ENCODE measurements at regions not wholly inside any gene's neighbourhood (a gene's known extent, or its start where the extent isn't known, plus 50 kb on each side); places are given as distances from the start of the nearest gene placed in this dataset.
"Not testable (repeated sequence)": the region's sequence is repeated elsewhere in the genome, so short reads cannot be mapped to it uniquely, and the experiment has no call there.

- BruUV-seq (replicated peaks); H3K9ac ChIP-seq (replicated peaks; ENCODE audit: extremely low read depth, insufficient read depth, low read length); DNase-seq (ENCODE audit: low read depth, low spot score); H3K36me3 ChIP-seq (ENCODE audit: control insufficient read depth in 2 of 2, extremely low read depth in 1 of 2, insufficient read depth in 2 of 2, low read length in 2 of 2); dilution Hi-C loops (cut with MboI; ENCODE audit: extremely low pct_ligation_motif_present, low sequenced_read_pairs); H3K27ac ChIP-seq (ENCODE audit: insufficient read depth, low read depth, low read length); H3K4me1 ChIP-seq (ENCODE audit: control insufficient read depth, extremely low read depth, insufficient read depth, low read length); intact Hi-C loops (cut with micrococcal nuclease); H2AFZ ChIP-seq (ENCODE audit: low read depth, low read length); H3K27me3 ChIP-seq (ENCODE audit: control insufficient read depth in 2 of 2, insufficient read depth in 2 of 2, low read length in 2 of 2); H3K4me3 ChIP-seq (replicated peaks in 1 of 3; ENCODE audit: insufficient read depth in 1 of 3, low read depth in 1 of 3, low read length in 3 of 3); H3K4me2 ChIP-seq (ENCODE audit: insufficient read depth, low read length); H3K9me3 ChIP-seq (replicated peaks; ENCODE audit: control insufficient read depth, insufficient read depth, low read length); FAIRE-seq; H4K20me1 ChIP-seq (replicated peaks; ENCODE audit: control insufficient read depth, extremely low read depth, insufficient read depth, low read length); POLR2A ChIA-PET; H3K9me1 ChIP-seq (replicated peaks; ENCODE audit: control insufficient read depth, extremely low read depth, insufficient read depth, low read length); H3K79me2 ChIP-seq (ENCODE audit: control insufficient read depth, insufficient read depth, low read length): not testable (repeated sequence)
- CTCF ChIA-PET: interaction anchor here (1.4 kb wide), 1 partner anchor 15 kb away, joined by 3 read pairs; no protein-coding TSS in a partner anchor
These were observed 95.1 kb upstream of the STK32A start for GRCh38 chr5:147139759-147140158.

- Histone ChIP-seq H3K27ac (ENCODE audit: insufficient read depth, low read depth, low read length) (no peak overlapping the region), H3K9ac (replicated peaks; ENCODE audit: extremely low read depth, insufficient read depth, low read length) (no peak overlapping the region), H3K36me3 (ENCODE audit: control insufficient read depth in 2 of 2, extremely low read depth in 1 of 2, insufficient read depth in 2 of 2, low read length in 2 of 2) (no peaks in the 10 kb centered on the region), H2AFZ (ENCODE audit: low read depth, low read length) (no peak overlapping the region), H3K4me1 (ENCODE audit: control insufficient read depth, extremely low read depth, insufficient read depth, low read length) (no peaks in the 10 kb centered on the region), H3K79me2 (ENCODE audit: control insufficient read depth, insufficient read depth, low read length) (no peaks in the 10 kb centered on the region), H3K9me3 (replicated peaks; ENCODE audit: control insufficient read depth, insufficient read depth, low read length) (no peaks in the 10 kb centered on the region), H3K4me2 (ENCODE audit: insufficient read depth, low read length) (no peak overlapping the region), H3K27me3 (ENCODE audit: control insufficient read depth in 2 of 2, insufficient read depth in 2 of 2, low read length in 2 of 2) (no peaks in the 10 kb centered on the region), H3K9me1 (replicated peaks; ENCODE audit: control insufficient read depth, extremely low read depth, insufficient read depth, low read length) (no peaks in the 10 kb centered on the region), H4K20me1 (replicated peaks; ENCODE audit: control insufficient read depth, extremely low read depth, insufficient read depth, low read length) (no peaks in the 10 kb centered on the region), H3K4me3 (replicated peaks in 1 of 3; ENCODE audit: insufficient read depth in 1 of 3, low read depth in 1 of 3, low read length in 3 of 3) (no peak overlapping the region)
- ChIA-PET POLR2A (no interaction called here), CTCF (interaction anchor here (1.1 kb wide), 1 partner anchor 49 kb away, joined by 3 read pairs; no protein-coding TSS in a partner anchor)
- DNase-seq (ENCODE audit: low read depth, low spot score) (no peak), FAIRE-seq (no peak)
- dilution Hi-C loops (cut with MboI; ENCODE audit: extremely low pct_ligation_motif_present, low sequenced_read_pairs) (no loop called here), intact Hi-C loops (cut with micrococcal nuclease) (no loop called here)
- no TSS peak for BruUV-seq (replicated peaks)
- TF ChIP-seq MYC (IDR thresholded peaks at IDR 0.05; ENCODE audit: low read depth, low read length) (no peak), POLR2A (IDR thresholded peaks at IDR 0.05; ENCODE audit: low read depth, low read length) (no peak), POLR2AphosphoS5 (IDR thresholded peaks at IDR 0.05; ENCODE audit: insufficient read depth, low read depth, low read length) (no peak), CTCF (IDR thresholded peaks at IDR 0.05; ENCODE audit: extremely low read depth in 1 of 2, insufficient read depth in 1 of 2, low read depth in 1 of 2, low read length in 2 of 2) (no peak), FOS (IDR thresholded peaks at IDR 0.05; ENCODE audit: borderline replicate concordance, insufficient read depth, low read length) (no peak)
These were observed 94.3 kb upstream of the STK32A start for GRCh38 chr5:147140558-147140957.

- H3K9me1 ChIP-seq (replicated peaks; ENCODE audit: control insufficient read depth, extremely low read depth, insufficient read depth, low read length); H3K36me3 ChIP-seq (ENCODE audit: control insufficient read depth in 2 of 2, extremely low read depth in 1 of 2, insufficient read depth in 2 of 2, low read length in 2 of 2); H3K4me1 ChIP-seq (ENCODE audit: control insufficient read depth, extremely low read depth, insufficient read depth, low read length); H3K9me3 ChIP-seq (replicated peaks; ENCODE audit: control insufficient read depth, insufficient read depth, low read length); H3K27ac ChIP-seq (ENCODE audit: insufficient read depth, low read depth, low read length); H2AFZ ChIP-seq (ENCODE audit: low read depth, low read length); POLR2A ChIA-PET; H3K79me2 ChIP-seq (ENCODE audit: control insufficient read depth, insufficient read depth, low read length); FAIRE-seq; H3K4me3 ChIP-seq (replicated peaks in 1 of 3; ENCODE audit: insufficient read depth in 1 of 3, low read depth in 1 of 3, low read length in 3 of 3); BruUV-seq (replicated peaks); H3K4me2 ChIP-seq (ENCODE audit: insufficient read depth, low read length); dilution Hi-C loops (cut with MboI; ENCODE audit: extremely low pct_ligation_motif_present, low sequenced_read_pairs); H3K9ac ChIP-seq (replicated peaks; ENCODE audit: extremely low read depth, insufficient read depth, low read length); H3K27me3 ChIP-seq (ENCODE audit: control insufficient read depth in 2 of 2, insufficient read depth in 2 of 2, low read length in 2 of 2); intact Hi-C loops (cut with micrococcal nuclease); DNase-seq (ENCODE audit: low read depth, low spot score); H4K20me1 ChIP-seq (replicated peaks; ENCODE audit: control insufficient read depth, extremely low read depth, insufficient read depth, low read length): not testable (repeated sequence)
- CTCF ChIA-PET: interaction anchor here (1.1 kb wide), 1 partner anchor 47 kb away, joined by 3 read pairs; no protein-coding TSS in a partner anchor
These were observed 93.2 kb upstream of the STK32A start for GRCh38 chr5:147141580-147141979.

Measured in endothelial cell of umbilical vein (primary cell).